OCI-LY1 (cell line): ENCODE measurements at regions not wholly inside any gene's neighbourhood (a gene's known extent, or its start where the extent isn't known, plus 50 kb on each side); places are given as distances from the start of the nearest gene placed in this dataset.
A peak's percentile ranks its signal among the peaks of the same experiment; 100 is the strongest.
"Not testable (repeated sequence)": the region's sequence is repeated elsewhere in the genome, so short reads cannot be mapped to it uniquely, and the experiment has no call there.

Experiments
- H2AFZ ChIP-seq: fragments of 200-600 bp; sonication (generic), shearing (Covaris generic); 2 replicates; pipeline ENCODE4 v1.6.0; 2014; ENCODE audit warnings: antibody characterized with exemption, mild to moderate bottlenecking, low read length
- H3F3A ChIP-seq: fragments of 200-600 bp; sonication (generic), shearing (Covaris generic); 2 replicates; pipeline ENCODE4 v1.6.0; 2014; ENCODE audit warnings: mild to moderate bottlenecking, antibody characterized with exemption, low read length, moderate library complexity; ENCODE audit not compliant: insufficient read depth
- H3K27ac ChIP-seq: fragments of 200-600 bp; sonication (generic); 2 replicates; pipeline ENCODE4 v1.5.1; 2014; ENCODE audit warnings: low read length, mixed run types, mild to moderate bottlenecking, low read depth; ENCODE audit not compliant: poor library complexity, severe bottlenecking
- H3K27me3 ChIP-seq: fragments of 200-600 bp; sonication (generic); 2 replicates; pipeline ENCODE4 v1.6.0; 2014; ENCODE audit warnings: antibody characterized with exemption, mild to moderate bottlenecking, low read length, moderate library complexity; ENCODE audit not compliant: insufficient read depth
- H3K36me3 ChIP-seq: fragments of 200-600 bp; sonication (generic); 2 replicates; pipeline ENCODE4 v1.6.1; 2014; ENCODE audit warnings: mild to moderate bottlenecking, antibody characterized with exemption, low read length, moderate library complexity, mixed read lengths; ENCODE audit not compliant: insufficient read depth
- H3K4me1 ChIP-seq: fragments of 200-600 bp; sonication (generic); 2 replicates; pipeline ENCODE4 v1.5.1; 2014; ENCODE audit warnings: mild to moderate bottlenecking, low read length, moderate library complexity; ENCODE audit not compliant: insufficient read depth, severe bottlenecking
- H3K4me2 ChIP-seq: fragments of 200-600 bp; sonication (generic), shearing (Covaris generic); 2 replicates; pipeline ENCODE4 v1.6.1; 2014; ENCODE audit warnings: low read length
- H3K4me3 ChIP-seq: fragments of 200-600 bp; sonication (generic); 2 replicates; pipeline ENCODE4 v1.5.1; 2014; ENCODE audit warnings: low read length, low read depth, mild to moderate bottlenecking, mixed read lengths; ENCODE audit not compliant: poor library complexity, severe bottlenecking
- H3K79me2 ChIP-seq: fragments of 200-600 bp; shearing (Covaris generic); 2 replicates; pipeline ENCODE4 v1.6.1; 2016; ENCODE audit warnings: mixed run types, low read length, mixed read lengths; ENCODE audit not compliant: insufficient read depth
- H3K9ac ChIP-seq: fragments of 200-600 bp; sonication (generic), shearing (Covaris generic); 2 replicates; pipeline ENCODE4 v1.6.1; 2014; ENCODE audit warnings: mild to moderate bottlenecking, low read length, mixed read lengths
- H3K9me2 ChIP-seq: fragments of 200-600 bp; sonication (generic), shearing (Covaris generic); 2 replicates; pipeline ENCODE4 v1.6.1; 2014; ENCODE audit warnings: low read depth, mild to moderate bottlenecking, low read length, mixed read lengths
- H3K9me3 ChIP-seq: fragments of 200-600 bp; shearing (Covaris generic); 2 replicates; pipeline ENCODE4 v1.6.1; 2014; ENCODE audit warnings: low read length, mixed read lengths
- H4K20me1 ChIP-seq: fragments of 200-600 bp; sonication (generic), shearing (Covaris generic); 2 replicates; pipeline ENCODE4 v1.6.0; 2016; ENCODE audit warnings: mild to moderate bottlenecking, low read length; ENCODE audit not compliant: insufficient read depth
- EZH2 ChIP-seq: fragments of 200-600 bp; sonication (generic), shearing (Covaris generic); IDR thresholded peaks from 2 replicates; pipeline ENCODE4 v1.8.0; 2017; ENCODE audit warnings: borderline replicate concordance, mixed run types, mild to moderate bottlenecking, antibody characterized with exemption, low read length, moderate library complexity, mixed read lengths
- TF ChIP-seq, protein P1 (sequence below): fragments of 200-600 bp; sonication (generic), shearing (Covaris generic); IDR thresholded peaks from 2 replicates; pipeline ENCODE4 v1.5.1; 2017; ENCODE audit warnings: mild to moderate bottlenecking, antibody characterized with exemption, low read length, moderate library complexity, mixed read lengths

- Histone ChIP-seq H3K4me3 (no peak overlapping the region), H3K4me2 (no peak overlapping the region), H4K20me1 (no peaks in the 10 kb centered on the region), H3K9me2 (no peaks in the 10 kb centered on the region), H3K27me3 (no peaks in the 10 kb centered on the region), H3K27ac (no peak overlapping the region), H2AFZ (no peak overlapping the region), H3F3A (no peaks in the 10 kb centered on the region), H3K79me2 (peaks cover 33% of the 10 kb centered on the region), H3K36me3 (peaks cover 24% of the 10 kb centered on the region), H3K9me3 (no peaks in the 10 kb centered on the region), H3K4me1 (peaks cover 28% of the 10 kb centered on the region), H3K9ac (no peak overlapping the region)
- TF ChIP-seq EZH2: no peak
- TF ChIP-seq, protein P1, sequence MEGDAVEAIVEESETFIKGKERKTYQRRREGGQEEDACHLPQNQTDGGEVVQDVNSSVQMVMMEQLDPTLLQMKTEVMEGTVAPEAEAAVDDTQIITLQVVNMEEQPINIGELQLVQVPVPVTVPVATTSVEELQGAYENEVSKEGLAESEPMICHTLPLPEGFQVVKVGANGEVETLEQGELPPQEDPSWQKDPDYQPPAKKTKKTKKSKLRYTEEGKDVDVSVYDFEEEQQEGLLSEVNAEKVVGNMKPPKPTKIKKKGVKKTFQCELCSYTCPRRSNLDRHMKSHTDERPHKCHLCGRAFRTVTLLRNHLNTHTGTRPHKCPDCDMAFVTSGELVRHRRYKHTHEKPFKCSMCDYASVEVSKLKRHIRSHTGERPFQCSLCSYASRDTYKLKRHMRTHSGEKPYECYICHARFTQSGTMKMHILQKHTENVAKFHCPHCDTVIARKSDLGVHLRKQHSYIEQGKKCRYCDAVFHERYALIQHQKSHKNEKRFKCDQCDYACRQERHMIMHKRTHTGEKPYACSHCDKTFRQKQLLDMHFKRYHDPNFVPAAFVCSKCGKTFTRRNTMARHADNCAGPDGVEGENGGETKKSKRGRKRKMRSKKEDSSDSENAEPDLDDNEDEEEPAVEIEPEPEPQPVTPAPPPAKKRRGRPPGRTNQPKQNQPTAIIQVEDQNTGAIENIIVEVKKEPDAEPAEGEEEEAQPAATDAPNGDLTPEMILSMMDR: no peak
These were observed 66.3 kb upstream of the TCL1B start for GRCh38 chr14:95619785-95620417.

GRCh38 chr14:95620659-95621059 is 65.6 kb upstream of the TCL1B start:
- Histone ChIP-seq H3K9ac (peak overlapping the region; percentile 89), H3K4me2 (peak overlapping the region; percentile 97), H3F3A (no peaks in the 10 kb centered on the region), H3K4me1 (peaks cover 27% of the 10 kb centered on the region), H3K27me3 (no peaks in the 10 kb centered on the region), H3K79me2 (peaks cover 33% of the 10 kb centered on the region), H3K36me3 (peaks cover 32% of the 10 kb centered on the region), H3K9me2 (no peaks in the 10 kb centered on the region), H2AFZ (no peak overlapping the region), H3K27ac (peak overlapping the region; percentile 63), H3K4me3 (peak overlapping the region; percentile 88), H3K9me3 (no peaks in the 10 kb centered on the region), H4K20me1 (no peaks in the 10 kb centered on the region)
- TF ChIP-seq EZH2: no peak
- TF ChIP-seq, protein P1: no peak

- Histone ChIP-seq H3K9me2 (no peaks in the 10 kb centered on the region), H3K4me2 (no peak overlapping the region; the same call in 1 of the 2 replicates), H3K4me3 (no peak overlapping the region), H3K4me1 (peaks cover 27% of the 10 kb centered on the region), H3K36me3 (peaks cover 57% of the 10 kb centered on the region), H4K20me1 (no peaks in the 10 kb centered on the region), H2AFZ (no peak overlapping the region), H3K9me3 (peaks cover 5% of the 10 kb centered on the region; the same call in 1 of the 2 replicates), H3K9ac (no peak overlapping the region), H3K27ac (no peak overlapping the region), H3K27me3 (no peaks in the 10 kb centered on the region), H3K79me2 (peaks cover 54% of the 10 kb centered on the region), H3F3A (no peaks in the 10 kb centered on the region)
- TF ChIP-seq, protein P1: no peak
- no peak for TF ChIP-seq EZH2
These were observed 63.0 kb upstream of the TCL1B start for GRCh38 chr14:95623195-95623594.

GRCh38 chr14:95625710-95626109 is 60.5 kb upstream of the TCL1B start:
- H3K4me2 ChIP-seq, H3K27me3 ChIP-seq, H3K9me2 ChIP-seq, H2AFZ ChIP-seq, H4K20me1 ChIP-seq, H3K9ac ChIP-seq, H3K27ac ChIP-seq, H3F3A ChIP-seq, H3K4me3 ChIP-seq: not testable (repeated sequence)
- Histone ChIP-seq H3K36me3 (peaks cover 82% of the 10 kb centered on the region), H3K9me3 (peaks cover 22% of the 10 kb centered on the region), H3K4me1 (peaks cover 22% of the 10 kb centered on the region), H3K79me2 (peaks cover 61% of the 10 kb centered on the region)
